ENCODE measurements at regions not wholly inside any gene's neighbourhood (a gene's known extent, or its start where the extent isn't known, plus 50 kb on each side); places are given as distances from the start of the nearest gene placed in this dataset.

DNA sequence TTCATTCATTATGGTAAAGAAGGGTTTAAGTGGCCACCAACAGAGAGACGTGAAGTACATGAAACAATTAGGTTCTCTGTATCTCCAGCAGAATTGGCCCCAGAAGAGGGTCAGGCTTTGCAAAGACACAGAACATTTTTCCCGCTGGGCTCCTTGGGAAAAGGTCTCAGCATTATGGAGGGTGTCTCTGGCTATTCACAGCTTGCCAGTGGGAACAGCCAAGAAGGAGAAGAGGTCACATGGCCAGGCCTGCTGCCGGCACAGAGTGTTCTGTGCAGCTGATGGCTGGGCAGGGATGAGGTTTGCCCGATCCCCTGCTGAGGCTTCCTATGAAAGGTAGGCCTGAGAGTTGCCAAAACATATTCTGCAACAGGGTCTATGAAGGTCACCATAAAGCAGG lies 77.8 kb upstream of the LPP start:
- Histone ChIP-seq H3K36me3 (ENCODE audit: control insufficient read depth, insufficient read depth, low read length) (no peaks in the 10 kb centered on the region), H3K4me1 (ENCODE audit: control insufficient read depth, insufficient read depth, low read length) (no peaks in the 10 kb centered on the region), H3K4me3 (ENCODE audit: low read depth in 2 of 2, low read length in 2 of 2) (no peak overlapping the region), H3K9me3 (ENCODE audit: control insufficient read depth, insufficient read depth, low read depth, low read length) (no peaks in the 10 kb centered on the region), H3K27ac (ENCODE audit: low read length) (no peak overlapping the region), H3K27me3 (ENCODE audit: control insufficient read depth, insufficient read depth, low read length) (no peaks in the 10 kb centered on the region)
- in situ Hi-C loops (cut with HindIII; ENCODE audit: low pct_unique_long_range_greater_than_20kb, low sequenced_read_pairs) = no loop called here
- POLR2A ChIA-PET = no interaction called here
- ATAC-seq (no peak), DNase-seq (ENCODE audit: low read depth, low spot score) (no peak)
- BruUV-seq (replicated peaks) = no TSS peak
- TF ChIP-seq POLR2AphosphoS5 (IDR thresholded peaks at IDR 0.05; ENCODE audit: low read depth, low read length) = no peak
- CTCF ChIA-PET = no interaction called here
- intact Hi-C loops (cut with micrococcal nuclease; ENCODE audit: unreplicated experiment) = no loop called here

GRCh38 chr3:188077160-188077799 lies 76.7 kb upstream of the LPP start:
- H3K27me3 ChIP-seq (ENCODE audit: control insufficient read depth, insufficient read depth, low read length) = no peaks in the 10 kb centered on the region
- H3K4me3 ChIP-seq (ENCODE audit: low read depth in 2 of 2, low read length in 2 of 2) = no peak overlapping the region
- ATAC-seq (no peak), DNase-seq (ENCODE audit: low read depth, low spot score) (no peak)
- no TSS peak for BruUV-seq (replicated peaks)
- ChIA-PET POLR2A (no interaction called here), CTCF (no interaction called here)
- intact Hi-C loops (cut with micrococcal nuclease; ENCODE audit: unreplicated experiment) (no loop called here), in situ Hi-C loops (cut with HindIII; ENCODE audit: low pct_unique_long_range_greater_than_20kb, low sequenced_read_pairs) (no loop called here)
- no peaks in the 10 kb centered on the region for H3K9me3 ChIP-seq (ENCODE audit: control insufficient read depth, insufficient read depth, low read depth, low read length)
- no peaks in the 10 kb centered on the region for H3K36me3 ChIP-seq (ENCODE audit: control insufficient read depth, insufficient read depth, low read length)
- no peak overlapping the region for H3K27ac ChIP-seq (ENCODE audit: low read length)
- no peaks in the 10 kb centered on the region for H3K4me1 ChIP-seq (ENCODE audit: control insufficient read depth, insufficient read depth, low read length)
- TF ChIP-seq TCF7L2 (IDR thresholded peaks at IDR 0.05; ENCODE audit: low read depth, low read length) (no peak), CTCF (IDR thresholded peaks at IDR 0.05) (no peak), SIN3A (IDR thresholded peaks at IDR 0.05; ENCODE audit: borderline replicate concordance, insufficient read depth, low read depth, low read length) (no peak)
- TF ChIP-seq, protein P1, sequence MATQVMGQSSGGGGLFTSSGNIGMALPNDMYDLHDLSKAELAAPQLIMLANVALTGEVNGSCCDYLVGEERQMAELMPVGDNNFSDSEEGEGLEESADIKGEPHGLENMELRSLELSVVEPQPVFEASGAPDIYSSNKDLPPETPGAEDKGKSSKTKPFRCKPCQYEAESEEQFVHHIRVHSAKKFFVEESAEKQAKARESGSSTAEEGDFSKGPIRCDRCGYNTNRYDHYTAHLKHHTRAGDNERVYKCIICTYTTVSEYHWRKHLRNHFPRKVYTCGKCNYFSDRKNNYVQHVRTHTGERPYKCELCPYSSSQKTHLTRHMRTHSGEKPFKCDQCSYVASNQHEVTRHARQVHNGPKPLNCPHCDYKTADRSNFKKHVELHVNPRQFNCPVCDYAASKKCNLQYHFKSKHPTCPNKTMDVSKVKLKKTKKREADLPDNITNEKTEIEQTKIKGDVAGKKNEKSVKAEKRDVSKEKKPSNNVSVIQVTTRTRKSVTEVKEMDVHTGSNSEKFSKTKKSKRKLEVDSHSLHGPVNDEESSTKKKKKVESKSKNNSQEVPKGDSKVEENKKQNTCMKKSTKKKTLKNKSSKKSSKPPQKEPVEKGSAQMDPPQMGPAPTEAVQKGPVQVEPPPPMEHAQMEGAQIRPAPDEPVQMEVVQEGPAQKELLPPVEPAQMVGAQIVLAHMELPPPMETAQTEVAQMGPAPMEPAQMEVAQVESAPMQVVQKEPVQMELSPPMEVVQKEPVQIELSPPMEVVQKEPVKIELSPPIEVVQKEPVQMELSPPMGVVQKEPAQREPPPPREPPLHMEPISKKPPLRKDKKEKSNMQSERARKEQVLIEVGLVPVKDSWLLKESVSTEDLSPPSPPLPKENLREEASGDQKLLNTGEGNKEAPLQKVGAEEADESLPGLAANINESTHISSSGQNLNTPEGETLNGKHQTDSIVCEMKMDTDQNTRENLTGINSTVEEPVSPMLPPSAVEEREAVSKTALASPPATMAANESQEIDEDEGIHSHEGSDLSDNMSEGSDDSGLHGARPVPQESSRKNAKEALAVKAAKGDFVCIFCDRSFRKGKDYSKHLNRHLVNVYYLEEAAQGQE (IDR thresholded peaks at IDR 0.05; ENCODE audit: insufficient read depth in 1 of 2, low read depth in 2 of 2, low read length in 1 of 2) = no peak

DNA sequence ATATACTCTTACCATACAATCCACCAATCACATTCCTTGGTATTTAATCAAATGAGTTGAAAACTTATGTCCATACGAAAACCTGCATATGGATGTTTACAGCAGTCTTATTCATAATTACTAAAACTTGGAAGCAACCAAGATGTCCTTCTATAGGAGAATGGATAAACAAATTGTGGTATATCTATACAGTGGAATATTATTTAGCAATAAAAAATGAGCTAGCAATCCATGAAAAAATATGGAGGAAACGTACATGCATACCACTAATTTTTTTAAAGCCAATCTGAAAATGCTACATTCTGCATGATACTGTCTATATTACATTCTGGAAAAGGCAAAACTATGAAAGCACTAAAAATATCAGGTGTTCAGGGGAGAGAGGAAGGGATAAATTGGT lies 73.9 kb upstream of the LPP start:
- ChIA-PET CTCF (no interaction called here), POLR2A (no interaction called here)
- Histone ChIP-seq H3K4me3 (ENCODE audit: low read depth in 2 of 2, low read length in 2 of 2) (no peak overlapping the region), H3K36me3 (ENCODE audit: control insufficient read depth, insufficient read depth, low read length) (no peaks in the 10 kb centered on the region), H3K27ac (ENCODE audit: low read length) (no peak overlapping the region), H3K27me3 (ENCODE audit: control insufficient read depth, insufficient read depth, low read length) (no peaks in the 10 kb centered on the region), H3K9me3 (ENCODE audit: control insufficient read depth, insufficient read depth, low read depth, low read length) (no peaks in the 10 kb centered on the region), H3K4me1 (ENCODE audit: control insufficient read depth, insufficient read depth, low read length) (no peaks in the 10 kb centered on the region)
- TF ChIP-seq TCF7L2 (IDR thresholded peaks at IDR 0.05; ENCODE audit: low read depth, low read length) = no peak
- no peak for TF ChIP-seq POLR2AphosphoS5 (IDR thresholded peaks at IDR 0.05; ENCODE audit: low read depth, low read length)
- in situ Hi-C loops (cut with HindIII; ENCODE audit: low pct_unique_long_range_greater_than_20kb, low sequenced_read_pairs) = no loop called here
- BruUV-seq (replicated peaks) = no TSS peak
- no peak for DNase-seq (ENCODE audit: low read depth, low spot score)
- no peak for ATAC-seq
- intact Hi-C loops (cut with micrococcal nuclease; ENCODE audit: unreplicated experiment) = no loop called here

Measured in Panc1 (cell line).